ENCODE measurements at regions not wholly inside any gene's neighbourhood (a gene's known extent, or its start where the extent isn't known, plus 50 kb on each side); places are given as distances from the start of the nearest gene placed in this dataset.

- no peak for DNase-seq
- Histone ChIP-seq H3K27me3 (no peaks in the 10 kb centered on the region), H3K9me3 (no peaks in the 10 kb centered on the region), H3K4me3 (no peak overlapping the region), H3K36me3 (no peaks in the 10 kb centered on the region), H3K27ac (no peak overlapping the region), H3K4me1 (no peaks in the 10 kb centered on the region)
- intact Hi-C loops (cut with DNase I; ENCODE audit: low total_unique reads): no loop called here
- TF ChIP-seq POLR2AphosphoS5 (IDR thresholded peaks at IDR 0.05): no peak
- TF ChIP-seq EP300 (IDR thresholded peaks at IDR 0.05): no peak
- TF ChIP-seq CTCF (IDR thresholded peaks at IDR 0.05): no peak
- TF ChIP-seq POLR2A (IDR thresholded peaks at IDR 0.05): no peak
Measured at GRCh38 chr4:104412344-104412743, 82.3 kb downstream of the CXXC4 start.

GRCh38 chr4:104411502-104411901 lies 83.2 kb downstream of the CXXC4 start:
- Histone ChIP-seq H3K27ac (no peak overlapping the region), H3K27me3 (no peaks in the 10 kb centered on the region), H3K36me3 (no peaks in the 10 kb centered on the region), H3K4me1 (no peaks in the 10 kb centered on the region), H3K4me3 (no peak overlapping the region), H3K9me3 (no peaks in the 10 kb centered on the region)
- TF ChIP-seq EP300 (IDR thresholded peaks at IDR 0.05) (no peak), CTCF (IDR thresholded peaks at IDR 0.05) (no peak), POLR2A (IDR thresholded peaks at IDR 0.05) (no peak), POLR2AphosphoS5 (IDR thresholded peaks at IDR 0.05) (no peak)
- no peak for DNase-seq
- WGBS, 5 donors: 93 to 96% (median 95%) methylated on average over 2 of the region's 2 CpGs
- intact Hi-C loops (cut with DNase I; ENCODE audit: low total_unique reads): no loop called here

GRCh38 chr4:104408878-104409277 lies 85.8 kb downstream of the CXXC4 start:
- Histone ChIP-seq H3K36me3 (no peaks in the 10 kb centered on the region), H3K27ac (no peak overlapping the region), H3K27me3 (no peaks in the 10 kb centered on the region), H3K4me1 (no peaks in the 10 kb centered on the region), H3K4me3 (no peak overlapping the region), H3K9me3 (no peaks in the 10 kb centered on the region)
- TF ChIP-seq CTCF (IDR thresholded peaks at IDR 0.05) (no peak), EP300 (IDR thresholded peaks at IDR 0.05) (no peak), POLR2AphosphoS5 (IDR thresholded peaks at IDR 0.05) (no peak), POLR2A (IDR thresholded peaks at IDR 0.05) (no peak)
- no peak for DNase-seq
- WGBS, 5 donors: 41 to 49% (median 48%) methylated on average over 2 of the region's 2 CpGs
- intact Hi-C loops (cut with DNase I; ENCODE audit: low total_unique reads): no loop called here

- WGBS, 5 donors: 52 to 71% (median 56%) methylated on average over 6 of the region's 6 CpGs
- H3K4me3 ChIP-seq: no peak overlapping the region
- intact Hi-C loops (cut with DNase I; ENCODE audit: low total_unique reads): no loop called here
- H3K4me1 ChIP-seq: no peaks in the 10 kb centered on the region
- TF ChIP-seq POLR2AphosphoS5 (IDR thresholded peaks at IDR 0.05): no peak
- no peak for TF ChIP-seq CTCF (IDR thresholded peaks at IDR 0.05)
- TF ChIP-seq POLR2A (IDR thresholded peaks at IDR 0.05): no peak
- TF ChIP-seq EP300 (IDR thresholded peaks at IDR 0.05): no peak
- no peaks in the 10 kb centered on the region for H3K36me3 ChIP-seq
- no peaks in the 10 kb centered on the region for H3K9me3 ChIP-seq
- H3K27me3 ChIP-seq: no peaks in the 10 kb centered on the region
- DNase-seq: no peak
- no peak overlapping the region for H3K27ac ChIP-seq
Measured at GRCh38 chr4:104404361-104404760, 90.3 kb downstream of the CXXC4 start.

Measured in stomach (tissue), 8 donors.